Testis (tissue), 2 donors: ENCODE measurements at regions not wholly inside any gene's neighbourhood (a gene's known extent, or its start where the extent isn't known, plus 50 kb on each side); places are given as distances from the start of the nearest gene placed in this dataset.

Experiments used
- CTCF ChIP-seq, 3 experiments: fragments of 450-650 bp in 2 of 3; fragments of 200-600 bp in 1 of 3; sonication (generic) in 1 of 3; IDR thresholded peaks; one replicate each; pipeline ENCODE4 v1.5.1; 2016 to 2019; ENCODE audit warnings: antibody characterized with exemption in 3 of 3, mild to moderate bottlenecking in 2 of 3, moderate library complexity in 1 of 3
- POLR2A ChIP-seq: fragments of 450-650 bp; IDR thresholded peaks from one replicate; pipeline ENCODE4 v1.6.1; 2017; ENCODE audit warnings: antibody characterized with exemption, mild to moderate bottlenecking, moderate library complexity

DNA sequence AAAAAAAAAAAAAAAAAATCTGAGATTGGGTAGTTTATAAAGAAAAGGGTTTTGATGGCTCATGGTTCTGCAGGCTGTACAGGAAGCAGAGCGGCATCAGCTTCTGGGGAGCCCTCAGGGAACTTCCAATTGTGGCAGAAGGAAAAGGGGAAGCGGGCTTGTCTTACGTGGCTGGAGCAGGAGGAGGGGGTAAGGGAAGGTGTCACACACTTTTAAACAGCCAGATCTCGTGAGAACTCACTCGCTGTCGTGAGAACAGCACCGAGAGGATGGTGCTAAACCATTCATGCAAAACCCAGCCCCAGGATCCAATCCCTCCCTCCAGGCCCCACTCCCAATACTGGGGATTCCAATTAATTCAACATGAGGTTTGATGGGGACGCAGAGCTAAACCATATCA lies 806.2 kb downstream of the TBC1D22A start:
- no peak for TF ChIP-seq POLR2A
- no peak for TF ChIP-seq CTCF (IDR thresholded peaks at IDR 0.05)
